PFSK-1 (cell line): ENCODE measurements at regions not wholly inside any gene's neighbourhood (a gene's known extent, or its start where the extent isn't known, plus 50 kb on each side); places are given as distances from the start of the nearest gene placed in this dataset.

Source experiments
- POLR2AphosphoS5 ChIP-seq: IDR thresholded peaks from 2 replicates; pipeline ENCODE4 v1.6.1; 2012; ENCODE audit warnings: low read depth, mild to moderate bottlenecking, control low read depth, low read length, moderate library complexity
- REST ChIP-seq, 2 experiments: IDR thresholded peaks; 2 replicates each; pipeline versions ENCODE4 v1.6.1 to v1.8.0; 2011 to 2012; ENCODE audit warnings: low read depth in 2 of 2, low read length in 2 of 2, control low read depth in 1 of 2, inconsistent platforms in 1 of 2, mild to moderate bottlenecking in 1 of 2, moderate library complexity in 1 of 2; ENCODE audit not compliant: insufficient read depth in 1 of 2
- SIN3A ChIP-seq: IDR thresholded peaks from 2 replicates; pipeline ENCODE4 v1.6.1; 2012; ENCODE audit warnings: mild to moderate bottlenecking, low read length, moderate library complexity, borderline replicate concordance; ENCODE audit not compliant: insufficient read depth
- TAF1 ChIP-seq: IDR thresholded peaks from 2 replicates; pipeline ENCODE4 v1.6.1; 2012; ENCODE audit warnings: low read length, control low read depth, borderline replicate concordance; ENCODE audit not compliant: insufficient read depth

GRCh38 chr2:74747411-74748080 is 86.4 kb upstream of the HK2 start:
- TF ChIP-seq POLR2AphosphoS5 (no peak), TAF1 (no peak), REST (IDR thresholded peaks at IDR 0.05; ENCODE audit: insufficient read depth in 1 of 2, low read depth in 2 of 2, low read length in 2 of 2) (no peak), SIN3A (no peak)
